ENCODE measurements at regions not wholly inside any gene's neighbourhood (a gene's known extent, or its start where the extent isn't known, plus 50 kb on each side); places are given as distances from the start of the nearest gene placed in this dataset.
A peak's percentile ranks its signal among the peaks of the same experiment; 100 is the strongest.

DNA sequence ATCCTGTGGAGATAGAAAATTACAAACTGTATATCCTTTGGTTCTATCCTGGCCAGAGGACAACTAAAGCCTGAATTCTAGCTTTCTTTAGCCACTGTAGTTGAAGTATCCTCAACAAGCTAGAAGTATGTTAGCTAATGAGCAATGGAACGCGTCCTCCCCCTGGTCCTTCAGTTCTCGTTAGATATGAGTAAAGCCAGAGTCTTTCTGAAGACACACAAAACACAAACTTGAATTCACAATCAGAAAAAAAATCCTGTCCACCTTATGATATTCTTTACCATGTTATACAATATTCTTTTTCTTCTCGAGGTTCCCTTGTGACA lies 1527.0 kb upstream of the SLC10A2 start:
- TF ChIP-seq, protein P1, sequence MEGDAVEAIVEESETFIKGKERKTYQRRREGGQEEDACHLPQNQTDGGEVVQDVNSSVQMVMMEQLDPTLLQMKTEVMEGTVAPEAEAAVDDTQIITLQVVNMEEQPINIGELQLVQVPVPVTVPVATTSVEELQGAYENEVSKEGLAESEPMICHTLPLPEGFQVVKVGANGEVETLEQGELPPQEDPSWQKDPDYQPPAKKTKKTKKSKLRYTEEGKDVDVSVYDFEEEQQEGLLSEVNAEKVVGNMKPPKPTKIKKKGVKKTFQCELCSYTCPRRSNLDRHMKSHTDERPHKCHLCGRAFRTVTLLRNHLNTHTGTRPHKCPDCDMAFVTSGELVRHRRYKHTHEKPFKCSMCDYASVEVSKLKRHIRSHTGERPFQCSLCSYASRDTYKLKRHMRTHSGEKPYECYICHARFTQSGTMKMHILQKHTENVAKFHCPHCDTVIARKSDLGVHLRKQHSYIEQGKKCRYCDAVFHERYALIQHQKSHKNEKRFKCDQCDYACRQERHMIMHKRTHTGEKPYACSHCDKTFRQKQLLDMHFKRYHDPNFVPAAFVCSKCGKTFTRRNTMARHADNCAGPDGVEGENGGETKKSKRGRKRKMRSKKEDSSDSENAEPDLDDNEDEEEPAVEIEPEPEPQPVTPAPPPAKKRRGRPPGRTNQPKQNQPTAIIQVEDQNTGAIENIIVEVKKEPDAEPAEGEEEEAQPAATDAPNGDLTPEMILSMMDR (IDR thresholded peaks at IDR 0.05), result no peak
- no peak overlapping the region for H3K27ac Mint-ChIP-seq (ENCODE audit: unreplicated experiment)
- H3K9me3 Mint-ChIP-seq (ENCODE audit: low read depth), result no peaks in the 10 kb centered on the region
- peaks cover 14% of the 10 kb centered on the region for H3K4me1 Mint-ChIP-seq (ENCODE audit: low read depth)
- H3K27me3 Mint-ChIP-seq (ENCODE audit: low read depth), result no peaks in the 10 kb centered on the region
- H3K4me3 Mint-ChIP-seq (ENCODE audit: unreplicated experiment), result no peak overlapping the region
- H3K36me3 Mint-ChIP-seq (ENCODE audit: low read depth), result no peaks in the 10 kb centered on the region
- no peak for DNase-seq (ENCODE audit: low spot score)

DNA sequence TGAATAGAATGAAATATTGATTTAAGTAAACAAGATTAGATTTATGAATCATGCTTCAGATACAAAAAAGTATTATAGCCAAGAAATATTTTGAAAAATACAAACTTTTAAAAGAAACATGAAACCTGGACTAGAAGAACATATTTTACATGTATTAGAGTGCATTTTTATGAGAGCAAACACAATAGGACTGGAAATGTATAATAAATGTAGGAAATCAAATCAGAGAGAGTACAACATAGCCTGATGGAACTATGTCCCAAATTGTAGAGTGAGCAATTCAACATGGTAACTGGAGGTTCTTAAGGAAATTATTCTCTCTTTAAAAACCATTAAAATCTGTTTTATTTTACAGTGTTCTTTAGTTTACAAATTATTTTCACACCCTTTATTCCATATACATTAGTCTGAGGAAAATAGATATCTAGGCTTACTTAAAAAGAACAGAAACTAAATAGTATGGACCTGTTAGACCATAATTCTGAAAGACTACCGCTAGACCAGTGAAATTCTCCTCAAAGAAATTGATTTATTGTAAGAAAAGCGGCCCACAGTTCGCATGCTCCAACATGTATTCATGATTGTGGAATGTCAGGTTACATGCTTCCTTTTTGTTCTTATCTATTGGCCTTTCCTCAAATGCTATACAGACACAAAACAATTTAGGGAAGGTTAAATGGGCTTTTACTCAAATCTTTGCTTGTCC lies 1526.5 kb upstream of the SLC10A2 start:
- no peak for DNase-seq (ENCODE audit: low spot score)
- TF ChIP-seq, protein P1 (IDR thresholded peaks at IDR 0.05), result no peak
- H3K9me3 Mint-ChIP-seq (ENCODE audit: low read depth), result no peaks in the 10 kb centered on the region
- no peak overlapping the region for H3K27ac Mint-ChIP-seq (ENCODE audit: unreplicated experiment)
- H3K36me3 Mint-ChIP-seq (ENCODE audit: low read depth), result no peaks in the 10 kb centered on the region
- no peaks in the 10 kb centered on the region for H3K27me3 Mint-ChIP-seq (ENCODE audit: low read depth)
- H3K4me3 Mint-ChIP-seq (ENCODE audit: unreplicated experiment), result no peak overlapping the region
- peaks cover 14% of the 10 kb centered on the region for H3K4me1 Mint-ChIP-seq (ENCODE audit: low read depth)

DNA sequence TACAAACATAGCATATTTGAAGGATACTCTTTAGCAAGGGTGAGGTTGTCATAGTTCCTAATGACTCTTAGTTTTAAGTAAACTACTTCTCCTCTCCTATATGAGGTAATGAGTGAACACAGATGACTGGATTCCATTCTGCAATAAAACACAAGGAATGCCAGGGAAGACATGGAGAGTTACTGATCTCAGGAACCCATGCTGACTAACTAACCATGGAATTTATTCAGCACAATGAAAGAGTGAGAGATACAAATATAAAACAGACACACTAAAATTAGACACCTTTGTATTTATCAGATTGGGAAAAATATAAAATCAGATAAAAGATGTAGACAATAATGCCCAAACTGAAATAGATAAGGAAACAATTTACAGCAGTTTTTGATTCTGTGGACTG lies 1525.9 kb upstream of the SLC10A2 start:
- H3K4me3 Mint-ChIP-seq (ENCODE audit: unreplicated experiment), result no peak overlapping the region
- TF ChIP-seq, protein P1 (IDR thresholded peaks at IDR 0.05), result no peak
- peaks cover under 1% of the 10 kb centered on the region for H3K9me3 Mint-ChIP-seq (ENCODE audit: low read depth)
- H3K27me3 Mint-ChIP-seq (ENCODE audit: low read depth), result no peaks in the 10 kb centered on the region
- H3K4me1 Mint-ChIP-seq (ENCODE audit: low read depth), result peaks cover 15% of the 10 kb centered on the region
- H3K27ac Mint-ChIP-seq (ENCODE audit: unreplicated experiment), result no peak overlapping the region
- H3K36me3 Mint-ChIP-seq (ENCODE audit: low read depth), result no peaks in the 10 kb centered on the region
- DNase-seq (ENCODE audit: low spot score), result no peak

DNA sequence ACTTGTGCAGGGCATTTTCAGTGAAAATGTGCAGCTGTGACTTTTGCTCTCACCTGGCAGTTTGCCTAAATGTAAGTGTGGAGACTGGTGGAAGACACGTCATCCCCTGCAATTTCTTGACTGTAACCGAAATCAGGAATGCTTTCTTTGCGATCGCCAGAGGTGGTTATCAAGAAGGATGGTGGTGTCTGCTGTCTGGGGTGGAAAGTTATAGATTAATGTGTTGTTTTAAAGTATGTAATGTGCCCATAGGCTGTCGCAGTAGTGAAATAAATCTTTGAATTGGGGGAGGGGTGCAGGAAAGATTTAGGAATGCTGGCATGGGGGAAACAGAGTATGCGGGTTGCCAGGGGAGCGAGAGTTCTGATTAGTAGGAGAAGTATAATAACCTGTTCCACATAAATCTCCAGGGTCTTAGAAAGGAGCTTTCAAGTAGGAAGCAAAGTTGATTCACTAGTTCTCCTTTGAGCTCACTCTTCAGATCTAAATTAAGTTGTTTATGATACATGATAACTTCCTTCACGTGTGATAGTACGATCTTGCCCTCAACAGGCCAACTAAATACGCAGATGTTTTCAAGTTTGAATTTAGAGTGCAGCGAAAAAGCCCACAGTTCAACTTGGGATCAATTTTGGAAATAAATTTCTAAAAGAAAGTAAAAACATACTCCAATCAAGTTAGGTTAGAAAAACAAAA lies 1520.0 kb upstream of the SLC10A2 start:
- H3K27me3 Mint-ChIP-seq (ENCODE audit: low read depth), result no peaks in the 10 kb centered on the region
- H3K4me3 Mint-ChIP-seq (ENCODE audit: unreplicated experiment), result peak overlapping the region; percentile 64
- peak overlapping the region; percentile 99 for H3K27ac Mint-ChIP-seq (ENCODE audit: unreplicated experiment)
- TF ChIP-seq, protein P1 (IDR thresholded peaks at IDR 0.05), result no peak
- H3K36me3 Mint-ChIP-seq (ENCODE audit: low read depth), result no peaks in the 10 kb centered on the region
- peaks cover 30% of the 10 kb centered on the region for H3K4me1 Mint-ChIP-seq (ENCODE audit: low read depth)
- DNase-seq (ENCODE audit: low spot score), result no peak
- peaks cover 3% of the 10 kb centered on the region for H3K9me3 Mint-ChIP-seq (ENCODE audit: low read depth)

DNA sequence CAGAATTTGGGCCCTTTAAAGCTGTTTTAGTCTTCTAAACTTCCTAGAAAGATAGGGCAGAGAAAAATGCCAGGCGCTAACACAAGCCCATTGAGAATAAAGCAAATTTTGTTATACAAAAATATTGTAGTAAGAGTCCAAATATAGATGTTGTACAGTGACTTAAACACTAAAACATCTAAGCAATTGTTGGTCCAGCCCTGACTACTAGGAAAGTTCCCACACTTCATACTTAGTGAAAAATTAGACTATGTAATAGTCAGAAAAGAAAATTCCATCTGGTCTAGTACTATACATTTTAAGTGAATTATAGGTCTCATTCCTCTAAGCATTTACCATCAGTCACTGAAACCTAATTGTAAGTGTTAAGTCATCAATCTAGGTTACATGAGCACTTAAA lies 1518.3 kb upstream of the SLC10A2 start:
- no peak overlapping the region for H3K4me3 Mint-ChIP-seq (ENCODE audit: unreplicated experiment)
- TF ChIP-seq, protein P1 (IDR thresholded peaks at IDR 0.05), result no peak
- DNase-seq (ENCODE audit: low spot score), result no peak
- no peaks in the 10 kb centered on the region for H3K36me3 Mint-ChIP-seq (ENCODE audit: low read depth)
- peaks cover 30% of the 10 kb centered on the region for H3K4me1 Mint-ChIP-seq (ENCODE audit: low read depth)
- H3K27ac Mint-ChIP-seq (ENCODE audit: unreplicated experiment), result peak overlapping the region; percentile 99
- H3K9me3 Mint-ChIP-seq (ENCODE audit: low read depth), result peaks cover 3% of the 10 kb centered on the region
- no peaks in the 10 kb centered on the region for H3K27me3 Mint-ChIP-seq (ENCODE audit: low read depth)

All from chondrocyte (in vitro differentiated cells).